A673 (cell line): ENCODE measurements at regions not wholly inside any gene's neighbourhood (a gene's known extent, or its start where the extent isn't known, plus 50 kb on each side); places are given as distances from the start of the nearest gene placed in this dataset.

ENCODE experiments used
- BruUV-seq: library from RNA; stranded (reverse); fragments of 400-500 nt; replicated peaks from 2 replicates; lab custom pipeline; 2021; lab: Mats Ljungman, UMichigan
- CTCF ChIA-PET: fragments of 300-600 bp; sonication (Branson Sonifier 250); formaldehyde crosslinking; loops from one replicate; lab custom pipeline; 2022; ENCODE audit warnings: antibody characterized with exemption; lab: Charles Lee
- POLR2A ChIA-PET: fragments of 300-600 bp; sonication (Branson Sonifier 250); formaldehyde crosslinking; loops from one replicate; lab custom pipeline; 2022; ENCODE audit warnings: antibody characterized with exemption; ENCODE audit not compliant: low non-redundant PET; lab: Charles Lee
- DNase-seq: peaks from one replicate; pipeline ENCODE4 v3.0.0-alpha.2; 2015; ENCODE audit warnings: low spot score
- H3K27ac ChIP-seq: fragments of 200-600 bp; sonication (generic); 2 replicates; pipeline ENCODE4 v1.5.1; 2016; ENCODE audit warnings: mixed run types, low read depth, mild to moderate bottlenecking, mixed read lengths, antibody characterized with exemption, low read length; ENCODE audit not compliant: poor library complexity, severe bottlenecking
- H3K27me3 ChIP-seq: fragments of 200-600 bp; sonication (generic); replicated peaks from 2 replicates; pipeline ENCODE4 v1.6.1; 2017; ENCODE audit warnings: mixed run types, low read depth, mild to moderate bottlenecking, mixed read lengths, antibody characterized with exemption, low read length; ENCODE audit not compliant: insufficient read depth, poor library complexity
- H3K36me3 ChIP-seq: fragments of 200-600 bp; sonication (generic); 2 replicates; pipeline ENCODE4 v1.6.1; 2016; ENCODE audit warnings: mixed run types, mild to moderate bottlenecking, mixed read lengths, antibody characterized with exemption, low read length; ENCODE audit not compliant: insufficient read depth, poor library complexity, severe bottlenecking
- H3K4me1 ChIP-seq: fragments of 200-600 bp; sonication (generic); 2 replicates; pipeline ENCODE4 v1.6.1; 2017; ENCODE audit warnings: mixed run types, mild to moderate bottlenecking, mixed read lengths, antibody characterized with exemption, low read length; ENCODE audit not compliant: insufficient read depth, poor library complexity, severe bottlenecking
- H3K4me3 ChIP-seq: fragments of 200-600 bp; sonication (generic); 2 replicates; pipeline ENCODE4 v1.5.1; 2016; ENCODE audit warnings: low read depth, mixed run types, mild to moderate bottlenecking, mixed read lengths, low read length; ENCODE audit not compliant: poor library complexity, severe bottlenecking
- H3K9me3 ChIP-seq: fragments of 200-600 bp; sonication (generic); 2 replicates; pipeline ENCODE4 v1.6.1; 2016; ENCODE audit warnings: mixed run types, low read depth, mild to moderate bottlenecking, mixed read lengths, antibody characterized with exemption, low read length; ENCODE audit not compliant: poor library complexity, severe bottlenecking
- EZH2 ChIP-seq: fragments of 200-600 bp; sonication (generic); IDR thresholded peaks from 2 replicates; pipeline ENCODE4 v1.6.1; 2017; ENCODE audit warnings: borderline replicate concordance, low read depth, mild to moderate bottlenecking, mixed read lengths, antibody characterized with exemption, low read length; ENCODE audit not compliant: poor library complexity, severe bottlenecking
- intact Hi-C: fragments of 100-400 bp; cut with micrococcal nuclease; formaldehyde crosslinking; loops from one replicate; pipeline ENCODE4 v1.10.0; 2022; ENCODE audit not compliant: unreplicated experiment
- TF ChIP-seq, protein P1 (sequence below): fragments of 300-800, 200-600 bp; sonication (generic); conservative IDR thresholded peaks from 2 replicates; pipeline ENCODE4 v1.5.1; 2017; ENCODE audit warnings: low read depth, mild to moderate bottlenecking, antibody characterized with exemption, low read length, moderate library complexity, mixed read lengths

GRCh38 chr9:73230251-73230650 lies 78.6 kb downstream of the ANXA1 start:
- H3K36me3 ChIP-seq = no peaks in the 10 kb centered on the region
- intact Hi-C loops = no loop called here
- ChIA-PET CTCF (no interaction called here), POLR2A (no interaction called here)
- BruUV-seq = no TSS peak
- H3K9me3 ChIP-seq = no peaks in the 10 kb centered on the region
- H3K27me3 ChIP-seq = peaks cover 45% of the 10 kb centered on the region
- no peaks in the 10 kb centered on the region for H3K4me1 ChIP-seq
- no peak for TF ChIP-seq EZH2
- TF ChIP-seq, protein P1, sequence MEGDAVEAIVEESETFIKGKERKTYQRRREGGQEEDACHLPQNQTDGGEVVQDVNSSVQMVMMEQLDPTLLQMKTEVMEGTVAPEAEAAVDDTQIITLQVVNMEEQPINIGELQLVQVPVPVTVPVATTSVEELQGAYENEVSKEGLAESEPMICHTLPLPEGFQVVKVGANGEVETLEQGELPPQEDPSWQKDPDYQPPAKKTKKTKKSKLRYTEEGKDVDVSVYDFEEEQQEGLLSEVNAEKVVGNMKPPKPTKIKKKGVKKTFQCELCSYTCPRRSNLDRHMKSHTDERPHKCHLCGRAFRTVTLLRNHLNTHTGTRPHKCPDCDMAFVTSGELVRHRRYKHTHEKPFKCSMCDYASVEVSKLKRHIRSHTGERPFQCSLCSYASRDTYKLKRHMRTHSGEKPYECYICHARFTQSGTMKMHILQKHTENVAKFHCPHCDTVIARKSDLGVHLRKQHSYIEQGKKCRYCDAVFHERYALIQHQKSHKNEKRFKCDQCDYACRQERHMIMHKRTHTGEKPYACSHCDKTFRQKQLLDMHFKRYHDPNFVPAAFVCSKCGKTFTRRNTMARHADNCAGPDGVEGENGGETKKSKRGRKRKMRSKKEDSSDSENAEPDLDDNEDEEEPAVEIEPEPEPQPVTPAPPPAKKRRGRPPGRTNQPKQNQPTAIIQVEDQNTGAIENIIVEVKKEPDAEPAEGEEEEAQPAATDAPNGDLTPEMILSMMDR = no peak
- H3K27ac ChIP-seq = no peak overlapping the region
- H3K4me3 ChIP-seq = no peak overlapping the region
- DNase-seq = no peak

GRCh38 chr9:73231203-73231602 lies 79.5 kb downstream of the ANXA1 start:
- Histone ChIP-seq H3K27ac (no peak overlapping the region), H3K36me3 (no peaks in the 10 kb centered on the region), H3K4me3 (no peak overlapping the region), H3K27me3 (peaks cover 47% of the 10 kb centered on the region), H3K4me1 (no peaks in the 10 kb centered on the region), H3K9me3 (no peaks in the 10 kb centered on the region)
- intact Hi-C loops = no loop called here
- CTCF ChIA-PET = no interaction called here
- POLR2A ChIA-PET = no interaction called here
- BruUV-seq = no TSS peak
- TF ChIP-seq, protein P1 = no peak
- no peak for TF ChIP-seq EZH2
- no peak for DNase-seq

- no peak overlapping the region for H3K27ac ChIP-seq
- H3K4me1 ChIP-seq = no peaks in the 10 kb centered on the region
- no peaks in the 10 kb centered on the region for H3K36me3 ChIP-seq
- no TSS peak for BruUV-seq
- CTCF ChIA-PET = no interaction called here
- peaks cover 52% of the 10 kb centered on the region for H3K27me3 ChIP-seq
- intact Hi-C loops = no loop called here
- TF ChIP-seq EZH2 = no peak
- TF ChIP-seq, protein P1 = no peak
- no peaks in the 10 kb centered on the region for H3K9me3 ChIP-seq
- H3K4me3 ChIP-seq = no peak overlapping the region
- no peak for DNase-seq
- POLR2A ChIA-PET = no interaction called here
Measured at GRCh38 chr9:73233359-73234007, 81.8 kb downstream of the ANXA1 start.
